ENCODE measurements at regions not wholly inside any gene's neighbourhood (a gene's known extent, or its start where the extent isn't known, plus 50 kb on each side); places are given as distances from the start of the nearest gene placed in this dataset.

DNA sequence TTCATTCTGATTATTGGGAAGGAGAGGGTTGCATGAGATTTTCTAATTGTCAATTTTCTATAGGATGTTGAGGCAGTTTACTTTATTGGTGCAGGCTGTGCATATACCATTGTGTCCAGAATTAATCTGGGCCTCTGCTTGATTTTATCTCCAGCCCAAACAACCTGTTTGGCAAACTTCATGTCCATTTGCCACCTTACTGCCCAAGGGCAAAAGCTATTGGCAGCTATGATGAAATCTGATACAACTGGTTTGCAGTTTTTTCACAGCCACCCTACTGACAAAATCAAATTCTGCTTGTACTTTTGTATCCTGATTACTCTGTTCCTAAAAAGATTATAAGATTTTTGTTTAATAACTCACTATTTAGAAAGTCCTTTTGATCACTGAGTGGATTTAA, 789.2 kb upstream of the FBXO33 start:
- H3K27ac ChIP-seq (ENCODE audit: low read depth in 2 of 2, low read length in 1 of 2), result no peak overlapping the region
- H3F3A ChIP-seq (replicated peaks; ENCODE audit: insufficient read depth), result no peaks in the 10 kb centered on the region
- H3K79me2 ChIP-seq (ENCODE audit: insufficient read depth), result no peaks in the 10 kb centered on the region
- no peaks in the 10 kb centered on the region for H3K9me2 ChIP-seq
- no peaks in the 10 kb centered on the region for H3K4me1 ChIP-seq (ENCODE audit: control insufficient read depth in 1 of 2, insufficient read depth in 2 of 2, low read depth in 1 of 2, low read length in 1 of 2)
- H3K9ac ChIP-seq, result no peak overlapping the region
- DNase-seq, result no peak
- H3K27me3 ChIP-seq (ENCODE audit: insufficient read depth), result no peaks in the 10 kb centered on the region
- H3K36me3 ChIP-seq (replicated peaks in 1 of 2; ENCODE audit: control insufficient read depth in 1 of 2, insufficient read depth in 2 of 2, low read length in 1 of 2), result no peaks in the 10 kb centered on the region
- no peak overlapping the region for H3K4me2 ChIP-seq
- CTCF ChIA-PET, result no interaction called here
- H3K4me3 ChIP-seq (ENCODE audit: low read depth in 2 of 2, low read length in 1 of 2), result no peak overlapping the region
- no peaks in the 10 kb centered on the region for H4K20me1 ChIP-seq (ENCODE audit: insufficient read depth)
- no peak overlapping the region for H2AFZ ChIP-seq (ENCODE audit: low read depth)
- no peak for TF ChIP-seq TCF12 (IDR thresholded peaks at IDR 0.05)
- TF ChIP-seq JUND (IDR thresholded peaks at IDR 0.05), result no peak
- no peak for TF ChIP-seq NRF1 (IDR thresholded peaks at IDR 0.05; ENCODE audit: low read depth, low read length)
- TF ChIP-seq, protein P1, sequence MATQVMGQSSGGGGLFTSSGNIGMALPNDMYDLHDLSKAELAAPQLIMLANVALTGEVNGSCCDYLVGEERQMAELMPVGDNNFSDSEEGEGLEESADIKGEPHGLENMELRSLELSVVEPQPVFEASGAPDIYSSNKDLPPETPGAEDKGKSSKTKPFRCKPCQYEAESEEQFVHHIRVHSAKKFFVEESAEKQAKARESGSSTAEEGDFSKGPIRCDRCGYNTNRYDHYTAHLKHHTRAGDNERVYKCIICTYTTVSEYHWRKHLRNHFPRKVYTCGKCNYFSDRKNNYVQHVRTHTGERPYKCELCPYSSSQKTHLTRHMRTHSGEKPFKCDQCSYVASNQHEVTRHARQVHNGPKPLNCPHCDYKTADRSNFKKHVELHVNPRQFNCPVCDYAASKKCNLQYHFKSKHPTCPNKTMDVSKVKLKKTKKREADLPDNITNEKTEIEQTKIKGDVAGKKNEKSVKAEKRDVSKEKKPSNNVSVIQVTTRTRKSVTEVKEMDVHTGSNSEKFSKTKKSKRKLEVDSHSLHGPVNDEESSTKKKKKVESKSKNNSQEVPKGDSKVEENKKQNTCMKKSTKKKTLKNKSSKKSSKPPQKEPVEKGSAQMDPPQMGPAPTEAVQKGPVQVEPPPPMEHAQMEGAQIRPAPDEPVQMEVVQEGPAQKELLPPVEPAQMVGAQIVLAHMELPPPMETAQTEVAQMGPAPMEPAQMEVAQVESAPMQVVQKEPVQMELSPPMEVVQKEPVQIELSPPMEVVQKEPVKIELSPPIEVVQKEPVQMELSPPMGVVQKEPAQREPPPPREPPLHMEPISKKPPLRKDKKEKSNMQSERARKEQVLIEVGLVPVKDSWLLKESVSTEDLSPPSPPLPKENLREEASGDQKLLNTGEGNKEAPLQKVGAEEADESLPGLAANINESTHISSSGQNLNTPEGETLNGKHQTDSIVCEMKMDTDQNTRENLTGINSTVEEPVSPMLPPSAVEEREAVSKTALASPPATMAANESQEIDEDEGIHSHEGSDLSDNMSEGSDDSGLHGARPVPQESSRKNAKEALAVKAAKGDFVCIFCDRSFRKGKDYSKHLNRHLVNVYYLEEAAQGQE (IDR thresholded peaks at IDR 0.05; ENCODE audit: low read depth, low read length), result no peak
- no peak for TF ChIP-seq SMC3 (IDR thresholded peaks at IDR 0.05; ENCODE audit: low read depth, low read length)
- TF ChIP-seq MXI1 (IDR thresholded peaks at IDR 0.05; ENCODE audit: low read depth, low read length), result no peak
- no peak for TF ChIP-seq RCOR1 (IDR thresholded peaks at IDR 0.05; ENCODE audit: low read length)
- TF ChIP-seq, protein P2, sequence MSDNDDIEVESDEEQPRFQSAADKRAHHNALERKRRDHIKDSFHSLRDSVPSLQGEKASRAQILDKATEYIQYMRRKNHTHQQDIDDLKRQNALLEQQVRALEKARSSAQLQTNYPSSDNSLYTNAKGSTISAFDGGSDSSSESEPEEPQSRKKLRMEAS (IDR thresholded peaks at IDR 0.05; ENCODE audit: low read depth), result no peak
- no peak for TF ChIP-seq GABPA (IDR thresholded peaks at IDR 0.05; ENCODE audit: low read depth)
- no peak for TF ChIP-seq GATA2 (CRISPR knock-in tag; IDR thresholded peaks at IDR 0.05)
- TF ChIP-seq, protein P3, sequence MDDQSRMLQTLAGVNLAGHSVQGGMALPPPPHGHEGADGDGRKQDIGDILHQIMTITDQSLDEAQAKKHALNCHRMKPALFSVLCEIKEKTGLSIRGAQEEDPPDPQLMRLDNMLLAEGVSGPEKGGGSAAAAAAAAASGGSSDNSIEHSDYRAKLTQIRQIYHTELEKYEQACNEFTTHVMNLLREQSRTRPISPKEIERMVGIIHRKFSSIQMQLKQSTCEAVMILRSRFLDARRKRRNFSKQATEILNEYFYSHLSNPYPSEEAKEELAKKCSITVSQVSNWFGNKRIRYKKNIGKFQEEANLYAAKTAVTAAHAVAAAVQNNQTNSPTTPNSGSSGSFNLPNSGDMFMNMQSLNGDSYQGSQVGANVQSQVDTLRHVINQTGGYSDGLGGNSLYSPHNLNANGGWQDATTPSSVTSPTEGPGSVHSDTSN (IDR thresholded peaks at IDR 0.05), result no peak
- no peak for TF ChIP-seq MEF2A (IDR thresholded peaks at IDR 0.05; ENCODE audit: borderline replicate concordance, low read depth)
- no peak for TF ChIP-seq POLR2AphosphoS5 (IDR thresholded peaks at IDR 0.05; ENCODE audit: low read depth, low read length)
- no peak for TF ChIP-seq ELF1 (IDR thresholded peaks at IDR 0.05)
- no peaks in the 10 kb centered on the region for H3K9me3 ChIP-seq
- POLR2A ChIA-PET, result no interaction called here

DNA sequence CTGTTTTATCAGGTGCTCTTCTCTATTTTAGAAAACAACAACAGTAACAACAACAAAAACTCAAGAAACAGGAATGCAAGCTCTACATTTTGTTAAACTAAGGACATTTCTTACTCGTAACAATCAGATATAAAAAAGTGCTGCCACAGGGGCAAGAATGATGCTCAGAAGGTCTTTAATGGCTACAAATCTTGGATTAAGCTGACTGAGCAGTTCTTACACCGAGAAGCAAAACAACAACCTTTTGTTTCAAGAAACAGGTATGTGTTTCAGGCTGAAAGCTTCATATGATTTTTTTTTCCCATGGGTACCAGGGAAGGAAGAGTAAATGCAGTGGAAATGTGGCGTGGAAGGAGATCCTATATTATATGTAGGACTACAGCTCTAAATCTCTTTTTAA, 786.8 kb upstream of the FBXO33 start:
- H3K27me3 ChIP-seq (ENCODE audit: insufficient read depth), result no peaks in the 10 kb centered on the region
- H3K9ac ChIP-seq, result no peak overlapping the region
- no peak overlapping the region for H3K4me2 ChIP-seq
- CTCF ChIA-PET, result no interaction called here
- no peaks in the 10 kb centered on the region for H4K20me1 ChIP-seq (ENCODE audit: insufficient read depth)
- H3K27ac ChIP-seq (ENCODE audit: low read depth in 2 of 2, low read length in 1 of 2), result no peak overlapping the region
- TF ChIP-seq SMC3 (IDR thresholded peaks at IDR 0.05; ENCODE audit: low read depth, low read length) (no peak), FOXJ3 (CRISPR knock-in tag; IDR thresholded peaks at IDR 0.05) (no peak), NRF1 (IDR thresholded peaks at IDR 0.05; ENCODE audit: low read depth, low read length) (no peak), EZH2phosphoT487 (IDR thresholded peaks at IDR 0.05; ENCODE audit: borderline replicate concordance, low read depth) (no peak), JUND (IDR thresholded peaks at IDR 0.05) (no peak), MEF2A (IDR thresholded peaks at IDR 0.05; ENCODE audit: borderline replicate concordance, low read depth) (no peak), FOSL2 (IDR thresholded peaks at IDR 0.05; ENCODE audit: borderline replicate concordance, low read depth) (no peak), GABPA (IDR thresholded peaks at IDR 0.05; ENCODE audit: low read depth) (no peak), RXRA (IDR thresholded peaks at IDR 0.05; ENCODE audit: borderline replicate concordance, low read depth) (no peak), POLR2AphosphoS5 (IDR thresholded peaks at IDR 0.05; ENCODE audit: low read depth, low read length) (no peak)
- TF ChIP-seq, protein P4, sequence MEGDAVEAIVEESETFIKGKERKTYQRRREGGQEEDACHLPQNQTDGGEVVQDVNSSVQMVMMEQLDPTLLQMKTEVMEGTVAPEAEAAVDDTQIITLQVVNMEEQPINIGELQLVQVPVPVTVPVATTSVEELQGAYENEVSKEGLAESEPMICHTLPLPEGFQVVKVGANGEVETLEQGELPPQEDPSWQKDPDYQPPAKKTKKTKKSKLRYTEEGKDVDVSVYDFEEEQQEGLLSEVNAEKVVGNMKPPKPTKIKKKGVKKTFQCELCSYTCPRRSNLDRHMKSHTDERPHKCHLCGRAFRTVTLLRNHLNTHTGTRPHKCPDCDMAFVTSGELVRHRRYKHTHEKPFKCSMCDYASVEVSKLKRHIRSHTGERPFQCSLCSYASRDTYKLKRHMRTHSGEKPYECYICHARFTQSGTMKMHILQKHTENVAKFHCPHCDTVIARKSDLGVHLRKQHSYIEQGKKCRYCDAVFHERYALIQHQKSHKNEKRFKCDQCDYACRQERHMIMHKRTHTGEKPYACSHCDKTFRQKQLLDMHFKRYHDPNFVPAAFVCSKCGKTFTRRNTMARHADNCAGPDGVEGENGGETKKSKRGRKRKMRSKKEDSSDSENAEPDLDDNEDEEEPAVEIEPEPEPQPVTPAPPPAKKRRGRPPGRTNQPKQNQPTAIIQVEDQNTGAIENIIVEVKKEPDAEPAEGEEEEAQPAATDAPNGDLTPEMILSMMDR (IDR thresholded peaks at IDR 0.05), result no peak
- TF ChIP-seq, protein P5, sequence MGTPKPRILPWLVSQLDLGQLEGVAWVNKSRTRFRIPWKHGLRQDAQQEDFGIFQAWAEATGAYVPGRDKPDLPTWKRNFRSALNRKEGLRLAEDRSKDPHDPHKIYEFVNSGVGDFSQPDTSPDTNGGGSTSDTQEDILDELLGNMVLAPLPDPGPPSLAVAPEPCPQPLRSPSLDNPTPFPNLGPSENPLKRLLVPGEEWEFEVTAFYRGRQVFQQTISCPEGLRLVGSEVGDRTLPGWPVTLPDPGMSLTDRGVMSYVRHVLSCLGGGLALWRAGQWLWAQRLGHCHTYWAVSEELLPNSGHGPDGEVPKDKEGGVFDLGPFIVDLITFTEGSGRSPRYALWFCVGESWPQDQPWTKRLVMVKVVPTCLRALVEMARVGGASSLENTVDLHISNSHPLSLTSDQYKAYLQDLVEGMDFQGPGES (IDR thresholded peaks at IDR 0.05; ENCODE audit: low read depth, low read length), result no peak
- TF ChIP-seq, protein P6, sequence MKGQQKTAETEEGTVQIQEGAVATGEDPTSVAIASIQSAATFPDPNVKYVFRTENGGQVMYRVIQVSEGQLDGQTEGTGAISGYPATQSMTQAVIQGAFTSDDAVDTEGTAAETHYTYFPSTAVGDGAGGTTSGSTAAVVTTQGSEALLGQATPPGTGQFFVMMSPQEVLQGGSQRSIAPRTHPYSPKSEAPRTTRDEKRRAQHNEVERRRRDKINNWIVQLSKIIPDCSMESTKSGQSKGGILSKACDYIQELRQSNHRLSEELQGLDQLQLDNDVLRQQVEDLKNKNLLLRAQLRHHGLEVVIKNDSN (IDR thresholded peaks at IDR 0.05; ENCODE audit: borderline replicate concordance, low read depth), result no peak
- POLR2A ChIA-PET, result no interaction called here
- no peaks in the 10 kb centered on the region for H3K36me3 ChIP-seq (replicated peaks in 1 of 2; ENCODE audit: control insufficient read depth in 1 of 2, insufficient read depth in 2 of 2, low read length in 1 of 2)
- H3K9me3 ChIP-seq, result no peaks in the 10 kb centered on the region
- no peak overlapping the region for H3K4me3 ChIP-seq (ENCODE audit: low read depth in 2 of 2, low read length in 1 of 2)
- H3K9me2 ChIP-seq, result no peaks in the 10 kb centered on the region
- H2AFZ ChIP-seq (ENCODE audit: low read depth), result no peak overlapping the region
- H3F3A ChIP-seq (replicated peaks; ENCODE audit: insufficient read depth), result no peaks in the 10 kb centered on the region
- 0% methylated on average over 3 of the region's 3 CpGs for WGBS (ENCODE audit: low lambda C conversion rate)
- H3K79me2 ChIP-seq (ENCODE audit: insufficient read depth), result no peaks in the 10 kb centered on the region
- H3K4me1 ChIP-seq (ENCODE audit: control insufficient read depth in 1 of 2, insufficient read depth in 2 of 2, low read depth in 1 of 2, low read length in 1 of 2), result no peaks in the 10 kb centered on the region
- DNase-seq, result no peak
